ENCODE measurements at regions not wholly inside any gene's neighbourhood (a gene's known extent, or its start where the extent isn't known, plus 50 kb on each side); places are given as distances from the start of the nearest gene placed in this dataset.

DNA sequence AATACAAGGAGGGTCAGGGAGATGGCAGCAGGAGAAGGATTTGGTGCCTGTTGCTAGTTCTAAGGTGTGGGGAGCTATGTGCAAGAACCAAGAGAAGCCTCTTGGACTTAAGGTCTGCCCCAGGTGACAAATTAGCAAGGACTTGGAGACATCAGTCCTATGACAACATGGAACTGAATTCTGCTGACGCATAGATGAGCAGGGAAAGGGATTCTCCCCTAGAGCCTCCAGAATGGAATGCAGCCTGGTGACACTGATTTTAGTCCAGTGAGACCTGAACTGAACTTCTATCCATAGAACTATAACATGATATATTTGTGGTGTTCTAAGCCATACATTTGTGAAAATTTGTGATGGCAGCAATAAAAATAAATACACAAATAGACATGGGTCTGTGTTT is 215.6 kb downstream of the ESM1 start:
- no peak for DNase-seq (ENCODE audit: low read depth)

DNA sequence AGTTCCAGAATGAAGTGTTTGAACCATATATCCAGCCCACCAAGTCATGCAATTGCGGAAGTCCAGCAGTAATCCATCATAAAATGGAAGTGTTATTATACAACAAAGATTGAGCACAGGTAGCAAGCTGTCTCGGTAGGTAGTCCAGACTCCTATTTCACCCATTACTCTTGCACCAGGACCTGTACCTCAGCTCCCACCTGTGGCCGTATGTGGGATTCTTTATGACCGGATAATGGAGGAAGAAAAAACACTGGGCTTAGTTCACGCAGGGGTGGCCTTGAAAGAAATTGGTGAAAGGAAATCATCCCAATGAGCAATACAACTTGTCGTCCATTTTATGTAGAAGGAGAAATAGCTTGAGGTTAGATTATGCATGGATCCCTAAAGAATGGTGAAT is 216.3 kb downstream of the ESM1 start:
- DNase-seq (ENCODE audit: low read depth): no peak

DNA sequence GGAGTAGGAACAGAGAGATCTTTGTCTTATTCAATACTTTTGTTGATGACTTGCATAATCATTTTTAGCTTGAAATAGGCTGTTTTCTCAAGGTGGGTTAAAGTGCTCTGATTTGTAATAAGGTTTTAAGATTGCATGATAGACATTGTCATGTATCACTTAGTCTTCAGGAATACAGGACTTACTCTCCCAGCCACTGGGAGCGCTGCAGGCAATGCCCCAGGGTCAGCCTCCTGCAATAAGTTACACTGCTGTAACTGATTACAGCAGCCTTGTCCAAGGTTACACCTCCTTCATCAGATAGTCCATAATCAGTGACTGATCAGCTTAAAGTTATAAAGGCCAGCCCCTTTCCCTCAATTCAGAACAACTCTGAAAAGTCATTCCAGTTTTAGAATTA is 218.6 kb downstream of the ESM1 start:
- DNase-seq (ENCODE audit: low read depth): no peak

DNA sequence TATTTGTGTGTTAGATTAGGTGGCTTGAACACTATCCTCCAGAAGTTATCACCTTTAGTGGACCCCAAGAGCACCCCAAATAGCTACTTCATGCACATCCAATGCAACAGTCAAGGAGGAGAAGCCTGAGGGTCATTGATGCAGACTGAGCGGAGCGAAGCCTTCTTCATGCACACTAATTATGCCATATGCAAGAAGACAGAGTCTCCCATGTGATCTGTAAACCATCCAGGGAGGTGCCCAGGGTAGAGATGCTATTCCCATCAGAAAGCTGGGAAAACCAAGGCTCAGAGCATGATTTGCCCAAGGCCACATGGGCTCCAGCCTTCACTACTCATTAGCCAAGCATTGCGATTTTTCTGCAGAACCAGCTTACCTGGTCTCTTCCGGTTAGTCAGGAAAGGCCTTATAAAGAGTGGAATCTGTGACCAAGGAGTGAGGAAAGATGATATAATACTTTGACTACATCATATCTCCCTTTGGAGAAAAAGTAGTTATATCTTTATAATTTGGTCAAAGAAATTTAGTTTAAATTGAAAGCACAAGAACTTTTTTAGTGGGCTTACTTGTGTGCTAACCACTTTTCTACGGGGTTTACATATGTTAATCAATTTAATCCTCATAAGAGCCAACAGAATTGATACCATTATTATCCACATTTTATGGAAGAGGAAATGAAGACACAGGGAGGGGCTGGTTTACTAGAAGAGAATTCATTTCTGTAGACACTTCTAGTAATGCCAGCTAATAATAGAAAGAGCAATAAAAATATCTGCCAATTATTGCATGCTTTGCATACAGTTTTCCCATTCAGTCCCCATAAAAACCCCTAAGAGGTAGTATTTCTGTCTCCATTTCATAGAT is 220.0 kb downstream of the ESM1 start:
- DNase-seq (ENCODE audit: low read depth): no peak

GRCh38 chr5:54764102-54765090 is 221.0 kb downstream of the ESM1 start:
- no peak for DNase-seq (ENCODE audit: low read depth)

DNA sequence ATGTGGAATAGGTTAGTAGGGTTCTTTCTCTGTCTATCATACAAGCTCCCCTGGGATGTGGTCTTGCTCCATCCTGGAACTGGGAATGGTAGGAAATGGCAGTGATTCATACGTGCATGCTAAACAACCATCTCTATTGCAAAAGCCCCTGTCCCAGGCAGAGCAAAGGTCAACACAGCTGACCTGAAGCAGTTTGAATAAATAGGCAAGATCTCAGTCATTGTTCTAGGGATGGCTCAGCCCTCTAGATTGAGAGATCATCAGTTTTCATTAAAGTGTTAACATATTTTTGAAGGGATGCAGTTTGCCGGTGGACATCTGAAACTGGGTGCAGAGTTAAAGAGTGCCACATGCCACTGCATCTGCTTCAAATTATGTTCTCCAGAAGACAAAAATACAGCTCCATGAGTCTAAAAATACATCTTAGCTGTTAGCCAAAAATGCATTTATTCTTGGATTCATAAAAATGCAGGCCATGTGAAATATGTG is 224.1 kb downstream of the ESM1 start:
- no peak for DNase-seq (ENCODE audit: low read depth)

DNA sequence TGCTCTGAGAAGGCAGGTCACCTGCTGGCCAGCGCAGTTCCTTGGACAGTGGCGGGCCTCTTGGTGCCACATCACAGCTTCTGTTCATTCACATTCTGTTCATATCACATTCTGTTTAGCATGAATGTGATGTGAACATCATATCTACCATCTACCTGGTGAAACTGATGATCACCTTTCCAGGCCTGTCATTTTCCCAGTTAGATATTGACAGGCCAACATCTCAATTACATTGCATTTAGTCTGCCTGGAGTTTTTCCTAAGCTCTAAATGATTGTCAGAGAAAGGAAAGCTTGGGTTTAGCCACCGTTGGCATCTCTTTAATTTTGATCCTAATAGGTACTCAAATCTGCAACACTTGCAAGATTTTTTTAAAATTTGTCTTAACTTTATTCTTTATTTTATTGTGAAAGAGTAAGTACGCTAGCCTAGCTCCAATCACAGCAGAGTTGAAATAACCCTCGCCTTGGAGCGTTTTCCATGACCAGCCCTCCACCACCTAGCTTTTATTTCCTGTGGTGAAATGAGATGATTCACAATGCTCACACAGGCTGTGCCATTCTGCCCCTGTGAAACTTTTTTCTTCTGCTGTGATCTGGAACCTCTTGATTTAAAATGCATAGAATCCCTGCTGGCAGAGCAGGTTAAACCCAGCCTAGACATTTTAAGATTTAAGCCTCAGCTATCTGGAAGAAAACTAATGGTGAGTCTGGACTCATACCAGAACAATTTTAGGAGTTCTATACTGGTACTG is 225.0 kb downstream of the ESM1 start:
- no peak for DNase-seq (ENCODE audit: low read depth)

DNA sequence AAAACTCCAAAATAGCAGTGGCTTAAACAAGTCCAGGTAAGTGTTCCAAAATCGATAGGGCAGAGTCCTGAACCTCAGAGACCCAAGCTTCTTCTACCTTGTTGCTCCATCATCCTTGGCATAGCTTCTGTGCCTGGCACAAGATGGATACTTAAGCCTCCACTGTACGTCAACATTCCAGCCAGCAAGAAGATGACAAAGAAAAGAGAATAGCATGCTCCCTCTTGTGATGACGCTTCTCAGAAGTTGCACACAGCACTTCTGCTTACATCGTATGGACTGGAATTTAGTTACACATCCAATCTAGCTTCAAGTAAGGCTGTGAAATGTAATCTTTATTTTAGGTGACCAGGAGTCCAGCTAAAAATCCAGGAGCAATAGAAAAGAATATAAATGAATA is 227.4 kb downstream of the ESM1 start:
- no peak for DNase-seq (ENCODE audit: low read depth)

- DNase-seq (ENCODE audit: low read depth): no peak
Observed at GRCh38 chr5:54757541-54757940, 227.9 kb downstream of the ESM1 start.

DNA sequence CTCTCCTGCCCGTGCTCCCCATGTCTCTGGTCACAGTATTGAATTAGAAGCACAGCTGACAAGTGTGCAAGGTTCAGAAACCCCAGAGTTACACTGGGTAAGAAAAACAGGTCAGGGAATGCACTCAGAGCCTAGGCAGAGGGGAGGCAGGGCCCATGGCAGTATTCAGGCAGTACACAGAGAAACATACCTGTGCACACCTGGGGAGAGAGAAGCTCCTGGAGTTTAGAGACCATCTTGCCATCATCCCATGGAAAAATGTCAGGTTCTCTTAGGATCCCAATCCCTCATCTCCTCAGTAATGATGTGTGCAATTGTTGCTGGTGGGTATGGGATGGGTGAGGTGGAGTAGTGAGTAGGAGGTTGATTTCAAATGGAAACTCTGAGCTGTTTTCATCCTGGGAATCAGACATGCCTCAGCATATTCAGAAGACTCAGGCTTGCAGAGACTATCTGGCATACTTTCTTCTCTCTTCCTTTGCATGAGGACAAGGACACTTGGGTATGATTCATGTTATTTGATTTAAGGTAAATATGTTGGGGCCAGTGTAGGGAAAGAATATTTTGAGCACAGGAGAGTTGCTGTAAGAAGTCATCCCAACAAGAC is 228.5 kb downstream of the ESM1 start:
- DNase-seq (ENCODE audit: low read depth): no peak

DNA sequence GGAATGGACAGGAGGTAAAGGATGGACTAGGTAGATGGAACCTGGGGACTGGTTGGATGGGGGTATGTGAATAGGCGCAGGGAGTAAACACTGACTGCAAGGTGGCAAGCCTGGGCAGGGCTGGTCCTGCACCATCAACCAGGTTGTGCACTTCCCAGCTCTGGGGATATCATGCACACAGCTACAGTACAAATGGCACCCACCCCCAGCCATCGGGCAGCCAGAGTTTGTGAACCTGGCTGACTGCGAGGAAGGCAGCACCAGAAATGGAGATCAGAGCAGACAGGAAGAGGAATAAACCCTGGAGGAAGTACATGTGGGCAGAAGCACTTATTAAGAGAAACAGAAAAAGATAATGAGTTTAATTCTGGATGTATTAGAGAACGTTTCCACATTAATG is 229.1 kb downstream of the ESM1 start:
- no peak for DNase-seq (ENCODE audit: low read depth)

GRCh38 chr5:54754878-54755277 is 230.5 kb downstream of the ESM1 start:
- DNase-seq (ENCODE audit: low read depth): no peak

- DNase-seq (ENCODE audit: low read depth): no peak
Observed at GRCh38 chr5:54754420-54754819, 231.0 kb downstream of the ESM1 start.

- DNase-seq (ENCODE audit: low read depth): no peak
Observed at GRCh38 chr5:54753753-54754152, 231.6 kb downstream of the ESM1 start.

GRCh38 chr5:54753034-54753433 is 232.4 kb downstream of the ESM1 start:
- no peak for DNase-seq (ENCODE audit: low read depth)

- no peak for DNase-seq (ENCODE audit: low read depth)
Observed at GRCh38 chr5:54748527-54748926, 231.0 kb downstream of the SNX18 start.

DNA sequence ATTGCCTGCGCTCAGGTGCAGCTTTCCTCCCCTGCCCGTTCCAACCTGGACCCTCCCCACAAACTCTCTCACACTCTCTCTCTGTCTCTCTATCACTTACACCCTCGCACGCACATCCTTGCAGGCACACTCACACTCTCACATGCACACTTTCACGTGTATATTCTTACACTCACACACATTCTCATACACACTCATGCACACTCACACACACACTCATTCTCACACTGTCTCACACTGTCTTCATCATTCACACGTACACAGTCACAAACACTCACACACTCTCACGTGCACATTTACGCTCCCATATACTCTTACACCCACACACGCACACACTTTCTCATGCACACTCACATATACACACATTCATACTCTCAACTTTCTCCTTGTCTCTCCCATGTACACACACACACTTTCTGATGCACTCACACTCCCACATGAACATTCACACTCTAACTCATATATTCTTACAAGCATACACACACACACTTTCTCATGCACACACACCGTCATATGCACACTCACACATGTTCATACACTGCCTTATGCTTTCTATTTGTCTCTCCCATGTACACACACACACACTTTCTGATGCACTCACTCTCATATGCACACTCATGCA is 229.3 kb downstream of the SNX18 start:
- no peak for DNase-seq (ENCODE audit: low read depth)

GRCh38 chr5:54746346-54746745 is 228.8 kb downstream of the SNX18 start:
- DNase-seq (ENCODE audit: low read depth): no peak

- no peak for DNase-seq (ENCODE audit: low read depth)
Observed at GRCh38 chr5:54745599-54745998, 228.0 kb downstream of the SNX18 start.

DNA sequence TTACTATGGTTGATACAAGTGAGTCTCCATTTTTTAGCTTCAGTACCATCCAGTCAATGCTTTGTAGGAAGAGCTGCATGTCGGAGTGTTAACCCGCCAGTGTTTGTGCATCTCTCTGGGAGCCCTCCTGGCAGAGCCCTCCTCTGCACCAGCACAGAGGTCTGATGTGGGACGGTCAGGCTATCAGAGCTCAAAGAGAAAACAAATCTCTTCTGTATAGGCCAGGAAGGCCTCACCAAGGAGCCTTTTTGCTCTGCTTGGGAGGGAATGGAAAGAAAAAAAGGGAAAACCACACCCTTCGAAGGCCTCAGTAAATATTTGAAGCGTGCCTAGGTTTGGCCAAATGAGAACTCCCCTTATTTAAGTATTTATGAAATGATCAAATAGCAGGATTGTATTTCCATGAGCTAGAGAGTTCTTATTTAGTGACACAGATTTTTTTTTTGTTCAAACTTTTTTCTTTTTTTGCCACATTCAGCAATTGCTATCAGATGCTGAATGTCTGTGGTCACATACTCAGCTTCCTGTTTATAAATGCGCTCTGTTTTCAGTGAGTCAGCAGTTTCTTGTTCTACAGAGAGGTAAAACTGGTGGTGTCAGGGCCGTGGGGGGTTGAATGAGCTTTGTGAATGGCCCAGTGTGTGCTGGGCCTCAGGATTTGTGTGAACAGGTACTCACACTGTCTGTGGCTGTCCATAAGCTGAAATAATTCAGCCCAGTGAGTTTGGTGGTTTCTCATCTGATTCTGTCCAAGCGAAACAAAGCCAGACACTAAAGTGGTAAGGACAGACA is 226.6 kb downstream of the SNX18 start:
- peak; percentile 24 for DNase-seq (ENCODE audit: low read depth)
